HepG2 (cell line): ENCODE measurements at regions not wholly inside any gene's neighbourhood (a gene's known extent, or its start where the extent isn't known, plus 50 kb on each side); places are given as distances from the start of the nearest gene placed in this dataset.

Source experiments
- CENPT ChIP-seq: sonication (generic); formaldehyde crosslinking; IDR thresholded peaks from 2 replicates; pipeline ENCODE4 v1.8.0; 2022; ENCODE audit warnings: low read depth, mild to moderate bottlenecking, moderate library complexity, missing genetic modification reagents
- ERF ChIP-seq: IDR thresholded peaks from 2 replicates; pipeline ENCODE4 v1.6.1; 2018; ENCODE audit warnings: missing biosample characterization, missing genetic modification reagents
- HNRNPL ChIP-seq: fragments of 200-400 bp; formaldehyde crosslinking; IDR thresholded peaks from 2 replicates; pipeline ENCODE4 v1.6.1; 2017; ENCODE audit warnings: mild to moderate bottlenecking, low read depth, low read length
- MAFF ChIP-seq: IDR thresholded peaks from 2 replicates; pipeline ENCODE4 v1.6.1; 2011; ENCODE audit warnings: low read depth, low read length, improper control_type of control experiment
- MTERF4 ChIP-seq: sonication (generic); formaldehyde crosslinking; IDR thresholded peaks from 2 replicates; pipeline ENCODE4 v1.8.0; 2023; ENCODE audit warnings: mild to moderate bottlenecking, missing genetic modification reagents
- NCOA1 ChIP-seq: sonication (generic); formaldehyde crosslinking; IDR thresholded peaks from 2 replicates; pipeline ENCODE4 v1.9.0; 2021; ENCODE audit warnings: missing genetic modification reagents
- NCOA5 ChIP-seq: sonication (generic); formaldehyde crosslinking; IDR thresholded peaks from 2 replicates; pipeline ENCODE4 v1.4.0; 2020; ENCODE audit warnings: missing genetic modification reagents
- PCBP1 ChIP-seq: fragments of 200-400 bp; formaldehyde crosslinking; IDR thresholded peaks from 2 replicates; pipeline ENCODE4 v1.6.1; 2017; ENCODE audit warnings: mild to moderate bottlenecking, low read depth, low read length, borderline replicate concordance
- SAFB2 ChIP-seq: sonication (generic); formaldehyde crosslinking; IDR thresholded peaks from 2 replicates; pipeline ENCODE4 v1.5.1; 2020; ENCODE audit warnings: missing genetic modification reagents, low read depth, mild to moderate bottlenecking, borderline replicate concordance
- THYN1 ChIP-seq: sonication (generic); formaldehyde crosslinking; IDR thresholded peaks from 2 replicates; pipeline ENCODE4 v1.8.1; 2023; ENCODE audit warnings: low read depth, mild to moderate bottlenecking, moderate library complexity, missing genetic modification reagents, borderline replicate concordance
- ZFP37 ChIP-seq: sonication (generic); formaldehyde crosslinking; IDR thresholded peaks from 2 replicates; pipeline ENCODE4 v1.4.0; 2020; ENCODE audit warnings: missing genetic modification reagents, borderline replicate concordance
- ZNF18 ChIP-seq: sonication (generic); formaldehyde crosslinking; IDR thresholded peaks from 2 replicates; pipeline ENCODE4 v1.8.0; 2022; ENCODE audit warnings: mild to moderate bottlenecking, missing genetic modification reagents; ENCODE audit not compliant: insufficient replicate concordance
- ZNF263 ChIP-seq: sonication (generic); formaldehyde crosslinking; IDR thresholded peaks from 2 replicates; pipeline ENCODE4 v1.4.0; 2020; ENCODE audit warnings: missing genetic modification reagents
- ZNF329 ChIP-seq: sonication (generic); formaldehyde crosslinking; IDR thresholded peaks from 2 replicates; pipeline ENCODE4 v1.9.0; 2021; ENCODE audit warnings: low read depth, mild to moderate bottlenecking, missing genetic modification reagents
- ZNF562 ChIP-seq: sonication (generic); formaldehyde crosslinking; IDR thresholded peaks from 2 replicates; pipeline ENCODE4 v1.8.0; 2022; ENCODE audit warnings: missing genetic modification reagents, borderline replicate concordance
- ZNF619 ChIP-seq: sonication (generic); formaldehyde crosslinking; IDR thresholded peaks from 2 replicates; pipeline ENCODE4 v1.4.0; 2020; ENCODE audit warnings: mild to moderate bottlenecking, missing genetic modification reagents
- ZNF720 ChIP-seq: sonication (generic); formaldehyde crosslinking; IDR thresholded peaks from 2 replicates; pipeline ENCODE4 v1.4.0; 2020; ENCODE audit warnings: missing genetic modification reagents
- ZNF773 ChIP-seq: sonication (generic); formaldehyde crosslinking; IDR thresholded peaks from 2 replicates; pipeline ENCODE4 v1.4.0; 2020; ENCODE audit warnings: missing genetic modification reagents, borderline replicate concordance
- ZNF792 ChIP-seq: IDR thresholded peaks from 2 replicates; pipeline ENCODE4 v1.6.1; 2016
- ZSCAN9 ChIP-seq: IDR thresholded peaks from 2 replicates; pipeline ENCODE4 v1.6.1; 2016; ENCODE audit warnings: borderline replicate concordance
- TF ChIP-seq, protein P1 (sequence below): sonication (generic); formaldehyde crosslinking; IDR thresholded peaks from 2 replicates; pipeline ENCODE4 v1.4.0; 2020; ENCODE audit warnings: missing genetic modification reagents
- TF ChIP-seq, protein P2 (sequence below): sonication (generic); formaldehyde crosslinking; IDR thresholded peaks from 2 replicates; pipeline ENCODE4 v1.4.0; 2020; ENCODE audit warnings: missing genetic modification reagents

DNA sequence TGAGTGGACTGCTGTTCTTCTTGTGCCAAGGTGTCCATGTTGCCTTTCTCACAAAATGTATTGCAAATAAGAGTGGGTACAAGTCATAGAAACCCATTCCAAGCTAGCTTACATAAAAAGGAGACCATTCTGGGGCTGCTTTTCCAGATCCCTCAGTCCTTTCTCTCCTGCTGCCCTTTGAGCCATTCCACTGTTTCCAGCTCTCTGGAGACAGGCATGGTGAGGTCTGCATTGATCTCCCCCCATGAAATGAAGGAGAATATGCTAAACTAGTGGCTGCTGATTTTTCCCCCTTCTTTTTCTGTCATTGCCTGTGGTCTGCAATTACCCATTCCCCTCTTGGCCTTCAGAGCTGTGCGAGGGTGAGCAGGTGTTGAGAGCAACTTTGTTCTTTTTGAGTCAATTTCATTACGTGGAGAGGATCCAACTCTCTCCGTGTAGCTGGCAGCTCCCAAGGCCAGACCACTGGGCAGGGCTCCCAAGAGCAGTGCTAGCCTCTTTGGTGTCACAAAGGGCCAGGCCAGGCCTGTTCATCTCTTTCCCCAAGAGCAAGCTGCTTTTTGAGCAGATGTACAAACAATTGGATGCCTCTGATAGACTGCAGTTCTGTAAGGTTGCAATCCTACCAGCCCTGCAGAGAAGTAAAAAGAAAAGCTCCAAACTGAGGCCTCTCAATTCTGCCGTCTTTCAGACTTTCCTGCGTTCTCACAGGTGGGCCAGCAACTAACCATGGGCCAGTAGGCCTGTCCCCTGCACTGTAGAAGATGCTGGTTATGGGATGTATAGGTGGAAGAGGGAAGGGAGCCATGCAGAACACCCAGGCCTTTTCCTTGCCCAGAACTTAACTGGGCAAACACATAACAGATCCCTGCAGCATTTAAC is 96.1 kb upstream of the ARMC2 start (continued):
- TF ChIP-seq CENPT (CRISPR knock-in tag) = no peak
- no peak for TF ChIP-seq ZNF562 (CRISPR knock-in tag)
- TF ChIP-seq NCOA1 (CRISPR knock-in tag) = no peak
- no peak for TF ChIP-seq ZNF720 (CRISPR knock-in tag)
- no peak for TF ChIP-seq ZNF773
- TF ChIP-seq NCOA5 (CRISPR knock-in tag) = no peak
- peak; percentile 23 for TF ChIP-seq ZNF18
- TF ChIP-seq, protein P1, sequence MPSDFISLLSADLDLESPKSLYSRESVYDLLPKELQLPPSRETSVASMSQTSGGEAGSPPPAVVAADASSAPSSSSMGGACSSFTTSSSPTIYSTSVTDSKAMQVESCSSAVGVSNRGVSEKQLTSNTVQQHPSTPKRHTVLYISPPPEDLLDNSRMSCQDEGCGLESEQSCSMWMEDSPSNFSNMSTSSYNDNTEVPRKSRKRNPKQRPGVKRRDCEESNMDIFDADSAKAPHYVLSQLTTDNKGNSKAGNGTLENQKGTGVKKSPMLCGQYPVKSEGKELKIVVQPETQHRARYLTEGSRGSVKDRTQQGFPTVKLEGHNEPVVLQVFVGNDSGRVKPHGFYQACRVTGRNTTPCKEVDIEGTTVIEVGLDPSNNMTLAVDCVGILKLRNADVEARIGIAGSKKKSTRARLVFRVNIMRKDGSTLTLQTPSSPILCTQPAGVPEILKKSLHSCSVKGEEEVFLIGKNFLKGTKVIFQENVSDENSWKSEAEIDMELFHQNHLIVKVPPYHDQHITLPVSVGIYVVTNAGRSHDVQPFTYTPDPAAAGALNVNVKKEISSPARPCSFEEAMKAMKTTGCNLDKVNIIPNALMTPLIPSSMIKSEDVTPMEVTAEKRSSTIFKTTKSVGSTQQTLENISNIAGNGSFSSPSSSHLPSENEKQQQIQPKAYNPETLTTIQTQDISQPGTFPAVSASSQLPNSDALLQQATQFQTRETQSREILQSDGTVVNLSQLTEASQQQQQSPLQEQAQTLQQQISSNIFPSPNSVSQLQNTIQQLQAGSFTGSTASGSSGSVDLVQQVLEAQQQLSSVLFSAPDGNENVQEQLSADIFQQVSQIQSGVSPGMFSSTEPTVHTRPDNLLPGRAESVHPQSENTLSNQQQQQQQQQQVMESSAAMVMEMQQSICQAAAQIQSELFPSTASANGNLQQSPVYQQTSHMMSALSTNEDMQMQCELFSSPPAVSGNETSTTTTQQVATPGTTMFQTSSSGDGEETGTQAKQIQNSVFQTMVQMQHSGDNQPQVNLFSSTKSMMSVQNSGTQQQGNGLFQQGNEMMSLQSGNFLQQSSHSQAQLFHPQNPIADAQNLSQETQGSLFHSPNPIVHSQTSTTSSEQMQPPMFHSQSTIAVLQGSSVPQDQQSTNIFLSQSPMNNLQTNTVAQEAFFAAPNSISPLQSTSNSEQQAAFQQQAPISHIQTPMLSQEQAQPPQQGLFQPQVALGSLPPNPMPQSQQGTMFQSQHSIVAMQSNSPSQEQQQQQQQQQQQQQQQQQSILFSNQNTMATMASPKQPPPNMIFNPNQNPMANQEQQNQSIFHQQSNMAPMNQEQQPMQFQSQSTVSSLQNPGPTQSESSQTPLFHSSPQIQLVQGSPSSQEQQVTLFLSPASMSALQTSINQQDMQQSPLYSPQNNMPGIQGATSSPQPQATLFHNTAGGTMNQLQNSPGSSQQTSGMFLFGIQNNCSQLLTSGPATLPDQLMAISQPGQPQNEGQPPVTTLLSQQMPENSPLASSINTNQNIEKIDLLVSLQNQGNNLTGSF (CRISPR knock-in tag) = no peak
- no peak for TF ChIP-seq ZNF792
- TF ChIP-seq ERF (CRISPR knock-in tag) = no peak
- no peak for TF ChIP-seq ZNF263 (CRISPR knock-in tag)
- no peak for TF ChIP-seq PCBP1
- no peak for TF ChIP-seq ZSCAN9 (CRISPR knock-in tag)
- TF ChIP-seq MTERF4 (CRISPR knock-in tag) = no peak
- TF ChIP-seq ZNF619 (CRISPR knock-in tag) = 0 out of 2 replicates have a peak, but pooled peaks have one; percentile 26
- no peak for TF ChIP-seq SAFB2 (CRISPR knock-in tag)
- no peak for TF ChIP-seq THYN1 (CRISPR knock-in tag)
- no peak for TF ChIP-seq MAFF
- TF ChIP-seq ZNF329 (CRISPR knock-in tag) = peak; percentile 40; the same call in 1 of the 2 replicates
- TF ChIP-seq ZFP37 = no peak
- TF ChIP-seq, protein P2, sequence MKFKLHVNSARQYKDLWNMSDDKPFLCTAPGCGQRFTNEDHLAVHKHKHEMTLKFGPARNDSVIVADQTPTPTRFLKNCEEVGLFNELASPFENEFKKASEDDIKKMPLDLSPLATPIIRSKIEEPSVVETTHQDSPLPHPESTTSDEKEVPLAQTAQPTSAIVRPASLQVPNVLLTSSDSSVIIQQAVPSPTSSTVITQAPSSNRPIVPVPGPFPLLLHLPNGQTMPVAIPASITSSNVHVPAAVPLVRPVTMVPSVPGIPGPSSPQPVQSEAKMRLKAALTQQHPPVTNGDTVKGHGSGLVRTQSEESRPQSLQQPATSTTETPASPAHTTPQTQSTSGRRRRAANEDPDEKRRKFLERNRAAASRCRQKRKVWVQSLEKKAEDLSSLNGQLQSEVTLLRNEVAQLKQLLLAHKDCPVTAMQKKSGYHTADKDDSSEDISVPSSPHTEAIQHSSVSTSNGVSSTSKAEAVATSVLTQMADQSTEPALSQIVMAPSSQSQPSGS (CRISPR knock-in tag) = no peak
- no peak for TF ChIP-seq HNRNPL
